Kidney (tissue), 13 donors: ENCODE measurements at regions not wholly inside any gene's neighbourhood (a gene's known extent, or its start where the extent isn't known, plus 50 kb on each side); places are given as distances from the start of the nearest gene placed in this dataset.

Experiments
- DNase-seq, 5 donors: peaks; one replicate each; pipeline ENCODE4 v3.0.0-alpha.2; 2013 to 2020
- FAIRE-seq: peaks from 2 replicates; lab custom pipeline; 2012; peaks lifted over from hg19 to GRCh38; lab: Jason Lieb, UNC
- H3K27ac ChIP-seq, 2 donors: one replicate each; pipeline ENCODE4 v1.7.0; 2013; ENCODE audit warnings: low read depth in 2 of 2, low read length in 2 of 2, inconsistent platforms in 1 of 2
- H3K27me3 ChIP-seq: one replicate; pipeline ENCODE4 v1.7.1; 2013; ENCODE audit warnings: low read length, inconsistent platforms; ENCODE audit not compliant: control insufficient read depth, insufficient read depth
- H3K36me3 ChIP-seq, 3 donors: one replicate each; pipeline versions ENCODE4 v1.7.0 to v1.7.1; 2013; ENCODE audit warnings: low read length in 3 of 3, control low read depth in 1 of 3, inconsistent platforms in 1 of 3; ENCODE audit not compliant: insufficient read depth in 3 of 3, control insufficient read depth in 2 of 3
- H3K4me1 ChIP-seq, 3 donors: one replicate each; pipeline versions ENCODE4 v1.7.0 to v1.7.1; 2013; ENCODE audit warnings: low read length in 3 of 3, inconsistent platforms in 1 of 3, low read depth in 1 of 3; ENCODE audit not compliant: control insufficient read depth in 2 of 3, insufficient read depth in 2 of 3
- H3K4me3 ChIP-seq, 3 donors: one replicate each; pipeline versions ENCODE4 v1.7.0 to v1.8.1; 2013; ENCODE audit warnings: low read length in 3 of 3, control low read depth in 1 of 3, inconsistent platforms in 1 of 3
- H3K9ac ChIP-seq, 3 donors: one replicate each; pipeline versions ENCODE4 v1.7.0 to v1.7.1; 2013; ENCODE audit warnings: low read length in 3 of 3, control low read depth in 1 of 3, inconsistent platforms in 1 of 3
- H3K9me3 ChIP-seq, 3 donors: one replicate each; pipeline versions ENCODE4 v1.7.0 to v1.7.1; 2013; ENCODE audit warnings: low read length in 3 of 3, control low read depth in 1 of 3, inconsistent platforms in 1 of 3; ENCODE audit not compliant: control insufficient read depth in 2 of 3, insufficient read depth in 1 of 3
- CTCF ChIP-seq: IDR thresholded peaks from 3 replicates; pipeline ENCODE4 v1.5.1; 2012; ENCODE audit warnings: mild to moderate bottlenecking, moderate library complexity, borderline replicate concordance; ENCODE audit not compliant: insufficient read depth; ENCODE audit errors: extremely low read depth
- intact Hi-C: fragments of 100-400 bp; cut with DNase I; formaldehyde crosslinking; loops from one replicate; pipeline ENCODE4 v1.11.1; 2022
- donor health status: control.
- donor health status: control.
- donor health status: control.
- donor health status: control.
- donor health status: control.
- donor health status: DM: yes; HTN: yes; CAD: no.
- donor health status: Normal renal cell carcinoma (clear cell type).

DNA sequence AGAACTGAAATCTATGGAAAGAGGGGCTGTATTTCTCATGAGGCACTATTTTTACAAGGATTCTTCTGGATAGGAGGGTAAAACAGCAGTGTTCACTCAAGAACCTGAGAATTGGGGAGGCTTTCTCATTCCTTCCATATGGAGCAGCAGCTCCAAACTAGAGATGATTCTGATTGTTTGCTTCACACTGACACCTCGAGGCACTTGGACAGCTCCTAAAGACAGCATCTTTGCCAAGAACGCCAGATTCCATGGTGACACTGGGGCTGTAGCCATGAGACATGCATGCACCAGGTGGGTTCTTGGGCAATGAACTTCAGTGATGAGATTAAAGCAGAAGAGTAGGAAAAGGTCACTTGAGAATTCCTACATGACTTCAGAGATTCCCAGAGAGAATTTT is 361.5 kb upstream of the HTR2A start:
- intact Hi-C loops, result no loop called here
- H3K9ac ChIP-seq, result no peak overlapping the region
- FAIRE-seq (no peak), DNase-seq (peak in 1 of 5 donors; percentile 4)
- H3K27me3 ChIP-seq, result no peaks in the 10 kb centered on the region
- TF ChIP-seq CTCF, result no peak
- H3K4me1 ChIP-seq, result no peaks in the 10 kb centered on the region
- H3K9me3 ChIP-seq, result no peaks in the 10 kb centered on the region
- H3K36me3 ChIP-seq, result no peaks in the 10 kb centered on the region
- no peak overlapping the region for H3K4me3 ChIP-seq
- no peak overlapping the region for H3K27ac ChIP-seq

- Histone ChIP-seq H3K4me3 (no peak overlapping the region), H3K4me1 (no peaks in the 10 kb centered on the region), H3K36me3 (no peaks in the 10 kb centered on the region), H3K9me3 (no peaks in the 10 kb centered on the region), H3K9ac (no peak overlapping the region), H3K27me3 (no peaks in the 10 kb centered on the region), H3K27ac (no peak overlapping the region)
- DNase-seq (no peak), FAIRE-seq (no peak)
- TF ChIP-seq CTCF, result no peak
- intact Hi-C loops, result no loop called here
Observed at GRCh38 chr13:47256618-47257017, 359.8 kb upstream of the HTR2A start.

GRCh38 chr13:47252627-47253026 is 355.8 kb upstream of the HTR2A start:
- intact Hi-C loops, result no loop called here
- Histone ChIP-seq H3K4me1 (no peaks in the 10 kb centered on the region), H3K9ac (no peak overlapping the region), H3K36me3 (no peaks in the 10 kb centered on the region), H3K27ac (no peak overlapping the region), H3K9me3 (no peaks in the 10 kb centered on the region), H3K4me3 (no peak overlapping the region), H3K27me3 (no peaks in the 10 kb centered on the region)
- no peak for TF ChIP-seq CTCF
- FAIRE-seq (no peak), DNase-seq (peak in 1 of 5 donors; percentile 4)

DNA sequence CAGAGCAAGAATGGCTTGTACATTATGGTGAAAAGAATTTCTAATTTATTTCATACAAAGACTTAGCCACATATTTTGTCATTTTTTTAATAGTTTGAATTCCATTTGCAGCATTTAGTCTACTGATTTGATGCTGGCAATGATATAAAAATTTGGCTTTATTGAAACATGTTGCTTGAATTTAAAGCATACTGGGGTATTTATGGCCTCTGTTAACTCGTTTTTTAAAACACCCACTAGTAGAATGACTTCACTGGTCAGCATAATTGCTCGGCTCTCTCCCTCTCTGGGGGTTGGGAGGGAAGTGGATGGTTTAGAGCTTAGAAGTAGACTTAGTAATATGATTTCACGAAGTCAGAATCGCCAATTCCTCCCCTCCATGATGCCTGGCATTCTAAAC is 354.9 kb upstream of the HTR2A start:
- Histone ChIP-seq H3K27me3 (no peaks in the 10 kb centered on the region), H3K4me3 (no peak overlapping the region), H3K9me3 (no peaks in the 10 kb centered on the region), H3K27ac (no peak overlapping the region), H3K36me3 (no peaks in the 10 kb centered on the region), H3K9ac (no peak overlapping the region), H3K4me1 (no peaks in the 10 kb centered on the region)
- intact Hi-C loops, result no loop called here
- DNase-seq (no peak), FAIRE-seq (no peak)
- TF ChIP-seq CTCF, result no peak
